ENCODE measurements at regions not wholly inside any gene's neighbourhood (a gene's known extent, or its start where the extent isn't known, plus 50 kb on each side); places are given as distances from the start of the nearest gene placed in this dataset.
A peak's percentile ranks its signal among the peaks of the same experiment; 100 is the strongest.

GRCh38 chr6:80642452-80642851 lies 536.0 kb downstream of the BCKDHB start:
- no peak for DNase-seq (ENCODE audit: low read depth in 2 of 2, low spot score in 1 of 2)

- no peak for DNase-seq (ENCODE audit: low read depth in 2 of 2, low spot score in 1 of 2)
Observed at GRCh38 chr6:80641591-80641990, 535.1 kb downstream of the BCKDHB start.

- DNase-seq (ENCODE audit: low read depth in 2 of 2, low spot score in 1 of 2): no peak
Observed at GRCh38 chr6:80640176-80640575, 533.7 kb downstream of the BCKDHB start.

- DNase-seq (ENCODE audit: low read depth in 2 of 2, low spot score in 1 of 2): no peak
Observed at GRCh38 chr6:80639181-80639629, 532.7 kb downstream of the BCKDHB start.

GRCh38 chr6:80638213-80639055 lies 532.0 kb downstream of the BCKDHB start:
- DNase-seq (ENCODE audit: low read depth in 2 of 2, low spot score in 1 of 2): peak in 1 of 2 donors; percentile 1

GRCh38 chr6:80637312-80637711 lies 530.8 kb downstream of the BCKDHB start:
- no peak for DNase-seq (ENCODE audit: low read depth in 2 of 2, low spot score in 1 of 2)

- DNase-seq (ENCODE audit: low read depth in 2 of 2, low spot score in 1 of 2): no peak
Observed at GRCh38 chr6:80636689-80637088, 530.2 kb downstream of the BCKDHB start.

GRCh38 chr6:80633412-80633811 lies 526.9 kb downstream of the BCKDHB start:
- DNase-seq (ENCODE audit: low read depth in 2 of 2, low spot score in 1 of 2): no peak

GRCh38 chr6:80625405-80625804 lies 518.9 kb downstream of the BCKDHB start:
- no peak for DNase-seq (ENCODE audit: low read depth in 2 of 2, low spot score in 1 of 2)

- no peak for DNase-seq (ENCODE audit: low read depth in 2 of 2, low spot score in 1 of 2)
Observed at GRCh38 chr6:80623066-80623815, 516.8 kb downstream of the BCKDHB start.

- DNase-seq (ENCODE audit: low read depth in 2 of 2, low spot score in 1 of 2): no peak
Observed at GRCh38 chr6:80622641-80623040, 516.2 kb downstream of the BCKDHB start.

- no peak for DNase-seq (ENCODE audit: low read depth in 2 of 2, low spot score in 1 of 2)
Observed at GRCh38 chr6:80618953-80619352, 512.5 kb downstream of the BCKDHB start.

GRCh38 chr6:80610846-80611245 lies 504.4 kb downstream of the BCKDHB start:
- DNase-seq (ENCODE audit: low read depth in 2 of 2, low spot score in 1 of 2): no peak

- no peak for DNase-seq (ENCODE audit: low read depth in 2 of 2, low spot score in 1 of 2)
Observed at GRCh38 chr6:80608881-80609280, 502.4 kb downstream of the BCKDHB start.

GRCh38 chr6:80607811-80608391 lies 501.4 kb downstream of the BCKDHB start:
- no peak for DNase-seq (ENCODE audit: low read depth in 2 of 2, low spot score in 1 of 2)

- no peak for DNase-seq (ENCODE audit: low read depth in 2 of 2, low spot score in 1 of 2)
Observed at GRCh38 chr6:80605165-80605989, 498.9 kb downstream of the BCKDHB start.

- no peak for DNase-seq (ENCODE audit: low read depth in 2 of 2, low spot score in 1 of 2)
Observed at GRCh38 chr6:80603679-80604078, 497.2 kb downstream of the BCKDHB start.

GRCh38 chr6:80594461-80594860 lies 488.0 kb downstream of the BCKDHB start:
- DNase-seq (ENCODE audit: low read depth in 2 of 2, low spot score in 1 of 2): no peak

GRCh38 chr6:80592436-80592835 lies 486.0 kb downstream of the BCKDHB start:
- DNase-seq (ENCODE audit: low read depth in 2 of 2, low spot score in 1 of 2): no peak

- DNase-seq (ENCODE audit: low read depth in 2 of 2, low spot score in 1 of 2): no peak
Observed at GRCh38 chr6:80586242-80586641, 479.8 kb downstream of the BCKDHB start.

GRCh38 chr6:80579391-80580023 lies 473.0 kb downstream of the BCKDHB start:
- DNase-seq (ENCODE audit: low read depth in 2 of 2, low spot score in 1 of 2): no peak

Data from stimulated activated CD8-positive, alpha-beta memory T cell treated with anti-CD3 and anti-CD28 coated beads, Interleukin-4, amount 100 ng/mL, for 1 hour (primary cell).